Stimulated activated memory B cell treated with anti-CD40 and anti-IgM and Interleukin-4, amounts not matched to agents 10 μg/mL and 1 μg/mL and 100 μg/mL, for 72 hours (primary cell): ENCODE measurements at regions not wholly inside any gene's neighbourhood (a gene's known extent, or its start where the extent isn't known, plus 50 kb on each side); places are given as distances from the start of the nearest gene placed in this dataset.

Source experiments
- ATAC-seq: fragments of 150-1000 bp; cut with Tn5 transposase; 2 replicates; pipeline ENCODE4 v1.10.0; 2021
- H3K27ac Mint-ChIP-seq: one replicate; pipeline ENCODE4 v1.8.0; 2022; ENCODE audit warnings: mild to moderate bottlenecking, mixed read lengths
- H3K27me3 Mint-ChIP-seq: one replicate; pipeline ENCODE4 v1.8.0; 2022; ENCODE audit warnings: mixed read lengths
- H3K36me3 Mint-ChIP-seq: one replicate; pipeline ENCODE4 v1.8.0; 2022; ENCODE audit warnings: mixed read lengths
- H3K4me1 Mint-ChIP-seq: one replicate; pipeline ENCODE4 v1.8.0; 2022; ENCODE audit warnings: mixed read lengths
- H3K4me3 Mint-ChIP-seq: one replicate; pipeline ENCODE4 v1.8.0; 2022; ENCODE audit warnings: mild to moderate bottlenecking, moderate library complexity, mixed read lengths
- H3K9me3 Mint-ChIP-seq: one replicate; pipeline ENCODE4 v1.8.0; 2022; ENCODE audit warnings: mixed read lengths

- no peaks in the 10 kb centered on the region for H3K36me3 Mint-ChIP-seq
- H3K4me3 Mint-ChIP-seq: no peak overlapping the region
- no peaks in the 10 kb centered on the region for H3K27me3 Mint-ChIP-seq
- H3K27ac Mint-ChIP-seq: no peak overlapping the region
- no peaks in the 10 kb centered on the region for H3K9me3 Mint-ChIP-seq
- no peak for ATAC-seq
- H3K4me1 Mint-ChIP-seq: peaks cover 10% of the 10 kb centered on the region
These were observed 62.3 kb downstream of the UCHL1 start for GRCh38 chr4:41318839-41319530.

GRCh38 chr4:41319553-41319952, 62.8 kb downstream of the UCHL1 start:
- no peak overlapping the region for H3K4me3 Mint-ChIP-seq
- peaks cover 10% of the 10 kb centered on the region for H3K4me1 Mint-ChIP-seq
- no peaks in the 10 kb centered on the region for H3K9me3 Mint-ChIP-seq
- ATAC-seq: no peak
- H3K27me3 Mint-ChIP-seq: no peaks in the 10 kb centered on the region
- H3K27ac Mint-ChIP-seq: no peak overlapping the region
- no peaks in the 10 kb centered on the region for H3K36me3 Mint-ChIP-seq

DNA sequence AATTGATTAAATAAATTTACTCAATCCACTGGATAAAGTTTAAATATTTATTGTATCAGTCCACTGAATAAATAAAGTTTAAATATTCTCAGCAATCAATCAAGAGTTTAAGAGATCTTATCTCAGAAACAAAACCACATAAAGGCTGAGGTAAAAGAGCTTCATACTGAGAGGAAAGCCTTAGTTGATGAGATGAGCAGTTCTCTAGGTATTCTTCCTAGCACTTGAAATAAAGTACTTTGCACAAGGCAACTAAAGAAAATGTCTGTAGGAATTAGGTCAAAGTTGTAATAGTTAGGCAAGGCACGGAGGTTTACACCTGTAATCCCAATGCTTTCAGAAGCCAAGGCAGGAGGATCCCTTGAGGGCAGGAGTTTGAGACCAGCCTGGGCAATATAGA, 63.5 kb downstream of the UCHL1 start:
- Mint-ChIP-seq H3K27me3 (no peaks in the 10 kb centered on the region), H3K36me3 (no peaks in the 10 kb centered on the region)
- no peak for ATAC-seq

DNA sequence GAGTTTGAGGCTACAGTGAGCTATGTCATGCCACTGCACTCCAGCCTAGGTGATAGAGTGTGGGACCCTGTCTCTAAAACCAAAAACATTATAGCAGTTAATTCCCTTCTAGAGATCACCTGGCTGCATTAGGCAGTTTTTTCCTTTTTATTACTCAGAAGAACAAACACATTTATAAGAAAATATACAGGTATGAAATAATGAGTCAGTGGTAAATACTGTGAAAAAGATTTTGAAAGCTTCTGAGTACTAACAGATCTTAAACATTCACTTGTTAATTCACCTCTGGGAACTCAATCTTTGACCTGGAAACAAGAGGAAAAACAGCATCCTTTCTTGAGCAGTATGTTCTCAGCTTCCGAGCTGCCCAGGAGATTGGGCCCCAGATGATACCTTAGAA, 64.1 kb downstream of the UCHL1 start:
- Mint-ChIP-seq H3K4me3 (no peak overlapping the region), H3K36me3 (no peaks in the 10 kb centered on the region), H3K27me3 (no peaks in the 10 kb centered on the region), H3K9me3 (no peaks in the 10 kb centered on the region), H3K27ac (no peak overlapping the region), H3K4me1 (peaks cover 10% of the 10 kb centered on the region)
- ATAC-seq: no peak

More for the DNA sequence above, 63.5 kb downstream of the UCHL1 start:
- Mint-ChIP-seq H3K9me3 (no peaks in the 10 kb centered on the region), H3K4me3 (no peak overlapping the region), H3K4me1 (peaks cover 10% of the 10 kb centered on the region), H3K27ac (no peak overlapping the region)

DNA sequence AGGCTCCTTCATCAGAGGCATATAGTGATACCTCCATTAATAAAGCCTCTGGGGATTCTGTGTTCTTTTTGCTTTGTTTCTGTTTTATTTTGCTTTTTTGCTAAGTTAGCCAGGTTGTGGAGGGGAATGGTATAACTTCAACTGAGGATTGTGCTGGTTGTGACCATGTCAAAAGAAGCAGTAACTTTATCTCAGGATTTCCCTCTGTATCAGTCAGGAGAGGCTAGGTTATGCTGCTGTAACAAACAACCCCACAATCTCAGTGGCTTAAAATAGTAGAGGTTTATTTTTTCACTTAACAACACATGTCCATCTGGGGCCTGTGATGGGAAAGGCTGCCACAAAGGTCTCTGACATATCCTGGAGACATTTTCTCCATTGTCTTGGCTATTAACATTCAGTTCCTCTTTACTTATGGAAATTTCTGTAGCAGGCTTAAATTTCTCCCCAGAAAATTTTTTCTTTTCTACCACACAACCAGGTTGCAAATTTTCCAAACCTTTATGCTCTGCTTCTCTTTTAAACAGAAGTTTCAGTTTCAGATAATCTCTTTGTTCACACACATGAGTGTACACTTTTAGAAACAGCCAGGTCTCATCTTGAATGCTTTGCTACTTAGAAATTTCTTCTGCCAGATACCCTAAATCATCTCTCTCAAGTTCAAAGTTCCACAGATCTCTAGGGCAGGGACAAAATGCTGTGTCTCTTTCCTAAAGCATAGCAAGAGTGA, 64.7 kb downstream of the UCHL1 start:
- Mint-ChIP-seq H3K27me3 (no peaks in the 10 kb centered on the region), H3K27ac (no peak overlapping the region), H3K4me3 (no peak overlapping the region), H3K36me3 (no peaks in the 10 kb centered on the region), H3K9me3 (no peaks in the 10 kb centered on the region), H3K4me1 (peaks cover 10% of the 10 kb centered on the region)
- ATAC-seq: no peak

DNA sequence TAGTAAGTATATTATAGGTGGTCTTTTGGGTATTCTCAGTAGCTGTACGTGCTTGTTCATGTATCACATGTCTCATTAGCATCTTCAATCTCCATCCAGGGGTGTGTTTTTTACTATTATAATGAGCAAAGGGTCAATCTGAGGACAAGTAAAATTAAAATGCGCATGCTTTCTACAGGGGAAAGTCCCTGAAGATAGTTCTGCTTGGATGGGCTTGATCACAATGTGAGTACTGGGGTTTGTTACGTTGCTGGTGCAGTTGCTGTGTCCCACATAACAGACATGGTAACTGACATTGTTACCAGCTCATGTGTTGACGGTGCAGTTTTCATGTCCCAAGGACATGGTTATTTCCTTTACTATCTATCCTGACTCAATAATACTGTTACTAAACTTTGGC, 65.9 kb downstream of the UCHL1 start:
- Mint-ChIP-seq H3K36me3 (no peaks in the 10 kb centered on the region), H3K4me3 (no peak overlapping the region)

DNA sequence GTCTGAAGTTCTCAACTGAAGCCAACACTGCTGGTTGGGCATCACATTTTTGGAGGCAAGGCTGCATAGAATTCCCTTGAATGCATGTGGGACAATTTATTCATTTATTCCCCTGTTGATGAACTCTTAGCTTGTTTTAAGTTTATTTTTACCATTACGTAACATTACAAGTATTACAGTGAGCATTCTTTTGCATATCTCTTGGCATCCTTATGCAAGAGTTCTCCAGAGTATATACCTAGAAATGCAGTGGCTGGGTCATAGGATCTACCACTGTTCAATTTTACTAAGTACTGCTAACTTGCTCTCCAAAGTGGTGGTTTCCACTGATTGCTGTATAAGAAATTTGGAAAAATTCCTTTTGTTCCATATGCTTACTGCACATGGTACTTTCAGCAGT, 66.5 kb downstream of the UCHL1 start:
- no peak for ATAC-seq
- H3K27me3 Mint-ChIP-seq: no peaks in the 10 kb centered on the region
- peaks cover 10% of the 10 kb centered on the region for H3K4me1 Mint-ChIP-seq
- H3K9me3 Mint-ChIP-seq: no peaks in the 10 kb centered on the region
- H3K4me3 Mint-ChIP-seq: no peak overlapping the region
- no peak overlapping the region for H3K27ac Mint-ChIP-seq
- no peaks in the 10 kb centered on the region for H3K36me3 Mint-ChIP-seq

More for the DNA sequence above, 65.9 kb downstream of the UCHL1 start:
- H3K27me3 Mint-ChIP-seq: no peaks in the 10 kb centered on the region
- H3K27ac Mint-ChIP-seq: no peak overlapping the region
- no peaks in the 10 kb centered on the region for H3K9me3 Mint-ChIP-seq
- ATAC-seq: no peak
- H3K4me1 Mint-ChIP-seq: peaks cover 10% of the 10 kb centered on the region

GRCh38 chr4:41323706-41324105, 67.0 kb downstream of the UCHL1 start:
- Mint-ChIP-seq H3K36me3 (no peaks in the 10 kb centered on the region), H3K27me3 (no peaks in the 10 kb centered on the region), H3K9me3 (no peaks in the 10 kb centered on the region), H3K4me3 (no peak overlapping the region), H3K4me1 (peaks cover 10% of the 10 kb centered on the region), H3K27ac (no peak overlapping the region)
- no peak for ATAC-seq

DNA sequence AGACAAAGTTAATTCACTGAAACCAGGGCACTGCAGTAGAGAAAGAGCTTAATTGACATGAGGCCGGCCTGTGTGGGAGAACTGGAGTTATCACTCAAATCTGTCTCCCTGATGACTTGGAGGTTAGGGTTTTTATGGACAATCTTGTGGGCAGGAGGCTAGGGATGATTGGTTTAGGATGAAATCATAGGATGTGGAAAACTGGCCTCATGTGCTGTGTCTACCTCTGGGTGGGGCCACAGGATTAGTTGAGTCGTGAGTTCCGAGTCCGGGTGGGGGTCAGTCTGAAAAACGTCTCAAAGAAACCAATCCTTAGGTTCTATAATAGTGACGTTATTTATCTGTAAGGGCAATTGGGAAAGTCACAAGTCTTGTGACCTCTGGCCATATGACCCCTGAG, 68.1 kb downstream of the UCHL1 start:
- no peak overlapping the region for H3K27ac Mint-ChIP-seq
- H3K4me1 Mint-ChIP-seq: peaks cover 10% of the 10 kb centered on the region
- H3K4me3 Mint-ChIP-seq: no peak overlapping the region
- ATAC-seq: no peak
- H3K9me3 Mint-ChIP-seq: no peaks in the 10 kb centered on the region
- no peaks in the 10 kb centered on the region for H3K27me3 Mint-ChIP-seq
- no peaks in the 10 kb centered on the region for H3K36me3 Mint-ChIP-seq

DNA sequence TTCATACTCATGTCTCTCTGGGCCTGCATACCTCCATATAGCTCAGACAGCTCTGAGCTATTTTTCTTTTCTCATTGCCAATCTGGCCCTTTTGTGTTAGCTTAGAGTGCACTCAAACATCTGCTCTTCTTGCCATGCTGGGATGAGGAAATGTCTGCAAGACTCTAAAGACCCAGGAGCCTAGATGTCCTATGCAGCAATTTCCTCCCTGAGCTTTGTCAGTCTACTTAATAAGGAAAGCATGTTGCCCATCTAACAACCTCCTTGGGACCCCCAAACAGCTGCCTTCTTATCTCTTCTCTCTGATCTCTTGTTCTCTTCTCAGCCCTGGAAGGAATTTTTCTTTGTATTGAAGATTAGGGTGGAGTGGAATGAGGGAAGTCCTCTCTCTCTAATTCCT, 69.2 kb downstream of the UCHL1 start:
- no peak for ATAC-seq
- peaks cover 10% of the 10 kb centered on the region for H3K4me1 Mint-ChIP-seq
- no peak overlapping the region for H3K4me3 Mint-ChIP-seq
- no peaks in the 10 kb centered on the region for H3K9me3 Mint-ChIP-seq
- H3K36me3 Mint-ChIP-seq: no peaks in the 10 kb centered on the region
- H3K27me3 Mint-ChIP-seq: no peaks in the 10 kb centered on the region
- H3K27ac Mint-ChIP-seq: no peak overlapping the region

DNA sequence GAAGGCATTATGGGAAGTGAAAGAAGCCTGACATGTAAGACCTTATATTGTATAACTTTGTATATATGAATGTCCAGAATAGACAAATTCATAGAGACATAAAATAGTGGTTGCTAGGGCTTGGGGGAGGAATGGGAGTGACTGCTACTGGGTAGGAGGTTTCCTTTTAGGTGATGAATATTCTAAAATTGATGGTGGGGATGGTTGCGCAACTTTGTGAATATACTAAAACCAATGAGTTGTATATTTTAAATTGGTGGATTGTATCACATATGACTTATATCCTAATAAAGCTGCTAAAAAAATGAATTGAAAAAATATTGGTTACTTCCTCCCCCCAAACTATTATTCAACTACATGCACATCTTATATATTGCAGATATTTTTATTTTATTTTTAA, 70.0 kb downstream of the UCHL1 start:
- Mint-ChIP-seq H3K36me3 (no peaks in the 10 kb centered on the region), H3K27ac (no peak overlapping the region), H3K4me1 (peaks cover 6% of the 10 kb centered on the region), H3K4me3 (no peak overlapping the region), H3K9me3 (no peaks in the 10 kb centered on the region), H3K27me3 (no peaks in the 10 kb centered on the region)
- no peak for ATAC-seq

GRCh38 chr4:41327770-41328169, 71.0 kb downstream of the UCHL1 start:
- no peaks in the 10 kb centered on the region for H3K9me3 Mint-ChIP-seq
- H3K36me3 Mint-ChIP-seq: no peaks in the 10 kb centered on the region
- no peaks in the 10 kb centered on the region for H3K4me1 Mint-ChIP-seq
- no peak overlapping the region for H3K4me3 Mint-ChIP-seq
- H3K27me3 Mint-ChIP-seq: no peaks in the 10 kb centered on the region
- no peak overlapping the region for H3K27ac Mint-ChIP-seq
- ATAC-seq: no peak

DNA sequence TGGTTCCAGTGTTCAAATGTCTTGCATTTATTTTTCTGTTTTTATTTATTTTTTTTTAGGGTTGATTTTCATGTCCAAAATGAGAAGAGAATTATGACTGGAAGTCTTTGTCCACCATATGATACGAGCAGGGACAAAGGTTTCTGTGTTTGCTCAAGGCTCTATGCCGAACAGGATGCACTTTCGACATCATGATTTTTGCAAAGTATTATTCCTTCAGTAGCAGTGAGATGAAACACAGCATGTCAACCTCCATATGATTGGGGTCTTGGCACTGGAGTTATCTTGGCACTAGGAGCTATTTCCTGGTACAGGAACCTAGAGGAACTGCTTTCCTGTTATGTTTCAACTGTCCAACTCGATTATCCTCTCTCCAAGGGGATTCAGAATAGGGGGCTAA, 72.6 kb downstream of the UCHL1 start:
- Mint-ChIP-seq H3K9me3 (no peaks in the 10 kb centered on the region), H3K4me1 (no peaks in the 10 kb centered on the region), H3K27me3 (no peaks in the 10 kb centered on the region), H3K27ac (no peak overlapping the region), H3K36me3 (no peaks in the 10 kb centered on the region), H3K4me3 (no peak overlapping the region)
- no peak for ATAC-seq

GRCh38 chr4:41331224-41331623, 74.5 kb downstream of the UCHL1 start:
- H3K4me3 Mint-ChIP-seq: no peak overlapping the region
- no peaks in the 10 kb centered on the region for H3K27me3 Mint-ChIP-seq
- no peaks in the 10 kb centered on the region for H3K36me3 Mint-ChIP-seq
- no peak overlapping the region for H3K27ac Mint-ChIP-seq
- ATAC-seq: no peak
- no peaks in the 10 kb centered on the region for H3K9me3 Mint-ChIP-seq
- no peaks in the 10 kb centered on the region for H3K4me1 Mint-ChIP-seq

GRCh38 chr4:41332510-41333054, 75.9 kb downstream of the UCHL1 start:
- no peak overlapping the region for H3K4me3 Mint-ChIP-seq
- no peaks in the 10 kb centered on the region for H3K9me3 Mint-ChIP-seq
- H3K27me3 Mint-ChIP-seq: no peaks in the 10 kb centered on the region
- no peaks in the 10 kb centered on the region for H3K4me1 Mint-ChIP-seq
- H3K36me3 Mint-ChIP-seq: no peaks in the 10 kb centered on the region
- ATAC-seq: no peak
- no peak overlapping the region for H3K27ac Mint-ChIP-seq

DNA sequence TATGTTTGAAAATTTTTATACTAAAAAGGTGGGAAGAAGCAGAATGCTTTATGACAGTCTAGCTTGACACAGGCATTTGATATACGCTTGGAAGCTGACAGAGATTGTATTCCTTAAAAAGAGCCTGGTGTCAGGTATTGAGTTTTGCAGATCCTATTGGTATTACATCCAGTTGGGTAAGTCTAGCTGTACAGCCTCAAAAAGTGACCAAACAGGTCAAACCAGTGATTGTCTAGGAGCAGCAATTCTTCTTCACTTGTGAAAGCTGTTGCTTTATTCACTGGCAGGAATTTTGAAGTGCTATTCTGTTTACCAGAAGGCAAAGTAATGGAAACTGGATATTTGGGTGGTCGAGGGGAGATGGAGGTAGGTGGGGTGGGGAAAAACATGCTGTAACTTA, 77.5 kb downstream of the UCHL1 start:
- ATAC-seq: no peak
- H3K36me3 Mint-ChIP-seq: no peaks in the 10 kb centered on the region
- peaks cover 2% of the 10 kb centered on the region for H3K9me3 Mint-ChIP-seq
- H3K4me3 Mint-ChIP-seq: no peak overlapping the region
- no peaks in the 10 kb centered on the region for H3K27me3 Mint-ChIP-seq
- H3K4me1 Mint-ChIP-seq: no peaks in the 10 kb centered on the region
- H3K27ac Mint-ChIP-seq: no peak overlapping the region
